Gastrocnemius medialis (tissue), 4 donors: ENCODE measurements at regions not wholly inside any gene's neighbourhood (a gene's known extent, or its start where the extent isn't known, plus 50 kb on each side); places are given as distances from the start of the nearest gene placed in this dataset.

Experiments
- ATAC-seq, 2 donors: fragments of 150-250 bp; one replicate each; pipeline ENCODE4 v1.9.1; 2016
- DNase-seq, 2 donors: peaks; one replicate each; pipeline ENCODE4 v3.0.0-alpha.2; 2019
- H3K27ac ChIP-seq, 4 donors: fragments of 200-600 bp; sonication (generic); 1 replicate in 1 of 4; 2 replicates in 3 of 4; pipeline ENCODE4 v1.5.1; 2016 to 2018; ENCODE audit warnings: mild to moderate bottlenecking in 2 of 4, moderate library complexity in 1 of 4
- H3K27me3 ChIP-seq, 3 donors: fragments of 200-600 bp; sonication (generic) in 2 of 3; 1 replicate in 1 of 3; 2 replicates in 2 of 3; pipeline versions ENCODE4 v1.5.1 to v1.6.0; 2016 to 2019; ENCODE audit warnings: mild to moderate bottlenecking in 1 of 3, moderate library complexity in 1 of 3
- H3K36me3 ChIP-seq, 2 donors: fragments of 200-600 bp; sonication (generic) in 1 of 2; one replicate each; pipeline ENCODE4 v1.5.1; 2017 to 2018
- H3K4me1 ChIP-seq, 2 donors: fragments of 200-600 bp; sonication (generic) in 1 of 2; one replicate each; pipeline ENCODE4 v1.5.1; 2016 to 2017; ENCODE audit warnings: mild to moderate bottlenecking in 2 of 2
- H3K4me3 ChIP-seq, 4 donors: fragments of 200-600 bp; sonication (generic) in 3 of 4; 1 replicate in 1 of 4; 2 replicates in 3 of 4; pipeline ENCODE4 v1.5.1; 2016 to 2019; ENCODE audit warnings: mild to moderate bottlenecking in 2 of 4
- H3K9me3 ChIP-seq, 3 donors: fragments of 200-600 bp; sonication (generic) in 2 of 3; 1 replicate in 1 of 3; 2 replicates in 2 of 3; pipeline ENCODE4 v1.5.1; 2016 to 2019
- CTCF ChIP-seq, 5 experiments: fragments of 450-650 bp in 3 of 5; fragments of 200-600 bp in 2 of 5; sonication (generic) in 2 of 5; IDR thresholded peaks in 4 of 5; conservative IDR thresholded peaks in 1 of 5; 1 replicate in 4 of 5; 2 replicates in 1 of 5; pipeline ENCODE4 v1.5.1; 2016 to 2019; ENCODE audit warnings: antibody characterized with exemption in 5 of 5, mild to moderate bottlenecking in 3 of 5, moderate library complexity in 3 of 5
- POLR2A ChIP-seq, 2 donors: fragments of 450-650 bp; IDR thresholded peaks; one replicate each; pipeline ENCODE4 v1.6.1; 2017; ENCODE audit warnings: antibody characterized with exemption in 2 of 2, mild to moderate bottlenecking in 2 of 2, moderate library complexity in 2 of 2
- in situ Hi-C, 4 donors: fragments of 200-750 bp; cut with MboI; loops; one replicate each; pipeline versions ENCODE4 v1.15.0 to v1.8.0; 2017; ENCODE audit warnings: low sequenced_read_pairs in 4 of 4
- intact Hi-C: fragments of 100-400 bp; cut with DNase I; formaldehyde crosslinking; loops from one replicate; pipeline ENCODE4 v1.15.1; 2023; ENCODE audit warnings: low total_unique reads

GRCh38 chr3:109903100-109903499 is 565.8 kb upstream of the DPPA4 start:
- Histone ChIP-seq H3K4me1 (no peaks in the 10 kb centered on the region), H3K27ac (no peak overlapping the region)
- intact Hi-C loops: no loop called here

GRCh38 chr3:109910772-109911171 is 573.4 kb upstream of the DPPA4 start:
- DNase-seq: no peak
- in situ Hi-C loops: no loop called here
- H3K27ac ChIP-seq: no peak overlapping the region
- no peak for ATAC-seq
- no peaks in the 10 kb centered on the region for H3K36me3 ChIP-seq
- no peak for TF ChIP-seq CTCF (IDR thresholded peaks at IDR 0.05 in 4 of 5, conservative IDR thresholded peaks at IDR 0.05 in 1 of 5)
- no peak for TF ChIP-seq POLR2A (IDR thresholded peaks at IDR 0.05)
- H3K9me3 ChIP-seq: no peaks in the 10 kb centered on the region
- no peak overlapping the region for H3K4me3 ChIP-seq
- H3K4me1 ChIP-seq: no peaks in the 10 kb centered on the region
- H3K27me3 ChIP-seq: no peaks in the 10 kb centered on the region
- intact Hi-C loops: no loop called here

More at GRCh38 chr3:109903100-109903499, 565.8 kb upstream of the DPPA4 start:
- in situ Hi-C loops: no loop called here
- DNase-seq: no peak
- no peaks in the 10 kb centered on the region for H3K9me3 ChIP-seq
- no peaks in the 10 kb centered on the region for H3K27me3 ChIP-seq
- H3K36me3 ChIP-seq: no peaks in the 10 kb centered on the region
- no peak for ATAC-seq
- TF ChIP-seq CTCF (IDR thresholded peaks at IDR 0.05 in 4 of 5, conservative IDR thresholded peaks at IDR 0.05 in 1 of 5) (no peak), POLR2A (IDR thresholded peaks at IDR 0.05) (no peak)
- H3K4me3 ChIP-seq: no peak overlapping the region

DNA sequence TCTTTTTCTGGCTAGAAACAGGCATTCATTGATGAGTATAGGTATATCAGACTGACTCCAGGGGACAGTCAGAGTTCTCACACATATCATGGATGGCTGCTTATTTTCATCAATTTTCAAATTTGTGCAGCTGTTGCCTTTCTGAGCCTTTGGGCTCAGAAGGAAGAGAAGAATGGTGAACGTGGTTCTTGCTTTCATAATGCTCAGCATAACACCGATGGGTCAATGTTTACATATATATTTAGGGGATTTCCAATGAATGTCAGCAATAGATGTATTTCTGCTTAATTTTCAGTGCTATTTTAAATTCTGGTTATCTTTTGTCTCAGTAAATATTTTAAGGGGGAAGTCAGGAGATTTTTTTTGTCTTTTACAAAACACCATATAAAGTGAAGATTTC is 581.4 kb upstream of the DPPA4 start:
- no peak for DNase-seq
- intact Hi-C loops: no loop called here
- in situ Hi-C loops: no loop called here

GRCh38 chr3:109920749-109921148 is 583.4 kb upstream of the DPPA4 start:
- TF ChIP-seq POLR2A (IDR thresholded peaks at IDR 0.05) (no peak), CTCF (IDR thresholded peaks at IDR 0.05 in 4 of 5, conservative IDR thresholded peaks at IDR 0.05 in 1 of 5) (no peak)
- ATAC-seq (no peak), DNase-seq (no peak)
- Histone ChIP-seq H3K36me3 (no peaks in the 10 kb centered on the region), H3K4me1 (no peaks in the 10 kb centered on the region), H3K4me3 (no peak overlapping the region), H3K27me3 (no peaks in the 10 kb centered on the region), H3K9me3 (no peaks in the 10 kb centered on the region), H3K27ac (no peak overlapping the region)
- in situ Hi-C loops: no loop called here
- intact Hi-C loops: no loop called here

More for the DNA sequence above, 581.4 kb upstream of the DPPA4 start:
- no peaks in the 10 kb centered on the region for H3K4me1 ChIP-seq
- no peak for ATAC-seq
- H3K27me3 ChIP-seq: no peaks in the 10 kb centered on the region
- no peaks in the 10 kb centered on the region for H3K9me3 ChIP-seq
- H3K27ac ChIP-seq: no peak overlapping the region
- TF ChIP-seq POLR2A (IDR thresholded peaks at IDR 0.05): no peak
- no peak for TF ChIP-seq CTCF (IDR thresholded peaks at IDR 0.05 in 4 of 5, conservative IDR thresholded peaks at IDR 0.05 in 1 of 5)
- no peak overlapping the region for H3K4me3 ChIP-seq
- no peaks in the 10 kb centered on the region for H3K36me3 ChIP-seq

DNA sequence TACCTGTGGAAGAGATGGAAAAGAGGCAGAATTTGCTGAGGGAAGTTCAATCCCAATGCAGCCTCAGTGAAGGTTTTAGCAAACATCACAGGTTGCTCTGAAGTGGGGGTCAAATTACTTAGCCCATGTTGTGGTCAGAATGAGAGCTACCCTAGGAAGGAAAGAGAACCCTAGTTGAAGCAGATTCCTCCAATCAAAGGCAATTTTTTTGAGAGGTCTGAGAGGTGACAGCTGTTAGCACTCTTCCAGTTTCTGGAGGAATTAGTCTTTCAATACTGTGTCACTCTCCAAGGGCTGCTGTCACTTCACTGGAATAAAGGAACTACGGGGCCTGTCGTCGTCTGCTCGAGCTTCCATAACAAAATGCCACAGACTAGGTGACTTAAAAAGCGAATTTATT is 584.2 kb upstream of the DPPA4 start:
- intact Hi-C loops: no loop called here
- no peak overlapping the region for H3K4me3 ChIP-seq
- H3K9me3 ChIP-seq: no peaks in the 10 kb centered on the region
- ATAC-seq (no peak), DNase-seq (no peak)
- in situ Hi-C loops: no loop called here
- H3K27ac ChIP-seq: no peak overlapping the region
- no peak for TF ChIP-seq POLR2A (IDR thresholded peaks at IDR 0.05)
- TF ChIP-seq CTCF (IDR thresholded peaks at IDR 0.05 in 4 of 5, conservative IDR thresholded peaks at IDR 0.05 in 1 of 5): no peak
- no peaks in the 10 kb centered on the region for H3K36me3 ChIP-seq
- H3K27me3 ChIP-seq: no peaks in the 10 kb centered on the region
- H3K4me1 ChIP-seq: no peaks in the 10 kb centered on the region
